ENCODE measurements at regions not wholly inside any gene's neighbourhood (a gene's known extent, or its start where the extent isn't known, plus 50 kb on each side); places are given as distances from the start of the nearest gene placed in this dataset.

DNA sequence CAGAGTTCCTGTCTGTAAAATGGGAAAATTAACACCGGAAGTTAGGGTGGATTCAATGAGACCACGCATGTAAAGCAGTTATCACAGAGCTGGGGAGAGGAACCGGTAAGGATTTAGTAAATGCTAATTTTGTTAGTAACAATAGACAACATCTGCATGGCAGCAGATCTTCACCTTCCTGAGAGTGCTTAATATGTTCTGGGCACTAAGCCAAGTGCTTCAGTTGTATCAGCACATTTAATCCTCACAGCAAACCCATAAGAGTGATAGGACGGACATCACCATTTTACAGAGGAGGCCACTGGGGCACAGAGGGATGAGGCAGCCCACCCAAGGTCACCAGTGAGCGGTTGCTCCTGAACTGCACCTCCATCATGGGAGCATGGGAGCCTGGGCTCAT is 189.4 kb downstream of the WNT5A start:
- no peaks in the 10 kb centered on the region for H3K79me2 ChIP-seq (ENCODE audit: insufficient read depth, low read length)
- TF ChIP-seq EZH2 (IDR thresholded peaks at IDR 0.05; ENCODE audit: borderline replicate concordance, low read length), result no peak
- TF ChIP-seq, protein P1, sequence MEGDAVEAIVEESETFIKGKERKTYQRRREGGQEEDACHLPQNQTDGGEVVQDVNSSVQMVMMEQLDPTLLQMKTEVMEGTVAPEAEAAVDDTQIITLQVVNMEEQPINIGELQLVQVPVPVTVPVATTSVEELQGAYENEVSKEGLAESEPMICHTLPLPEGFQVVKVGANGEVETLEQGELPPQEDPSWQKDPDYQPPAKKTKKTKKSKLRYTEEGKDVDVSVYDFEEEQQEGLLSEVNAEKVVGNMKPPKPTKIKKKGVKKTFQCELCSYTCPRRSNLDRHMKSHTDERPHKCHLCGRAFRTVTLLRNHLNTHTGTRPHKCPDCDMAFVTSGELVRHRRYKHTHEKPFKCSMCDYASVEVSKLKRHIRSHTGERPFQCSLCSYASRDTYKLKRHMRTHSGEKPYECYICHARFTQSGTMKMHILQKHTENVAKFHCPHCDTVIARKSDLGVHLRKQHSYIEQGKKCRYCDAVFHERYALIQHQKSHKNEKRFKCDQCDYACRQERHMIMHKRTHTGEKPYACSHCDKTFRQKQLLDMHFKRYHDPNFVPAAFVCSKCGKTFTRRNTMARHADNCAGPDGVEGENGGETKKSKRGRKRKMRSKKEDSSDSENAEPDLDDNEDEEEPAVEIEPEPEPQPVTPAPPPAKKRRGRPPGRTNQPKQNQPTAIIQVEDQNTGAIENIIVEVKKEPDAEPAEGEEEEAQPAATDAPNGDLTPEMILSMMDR (IDR thresholded peaks at IDR 0.05; ENCODE audit: low read length), result no peak
- H2AFZ ChIP-seq (ENCODE audit: low read length), result no peak overlapping the region

DNA sequence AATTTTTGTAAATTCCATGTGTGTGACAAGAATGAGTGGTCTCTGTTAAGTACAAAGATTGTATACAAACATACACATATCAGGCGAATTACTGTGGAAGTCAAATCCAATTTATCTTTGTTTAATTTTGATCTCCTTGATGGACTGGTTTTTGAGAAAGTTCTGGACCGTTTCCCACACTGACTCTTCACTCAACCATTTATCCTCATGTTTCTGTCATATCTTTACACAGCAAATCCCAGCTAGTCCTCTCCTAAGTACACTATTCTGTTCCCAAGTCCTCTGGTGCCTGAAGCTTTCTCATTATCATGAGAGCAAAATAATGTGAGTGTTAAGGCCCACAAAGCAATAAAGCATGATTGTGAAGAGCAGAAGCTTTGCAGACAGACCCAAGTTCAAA is 189.9 kb downstream of the WNT5A start:
- no peak for TF ChIP-seq EZH2 (IDR thresholded peaks at IDR 0.05; ENCODE audit: borderline replicate concordance, low read length)
- TF ChIP-seq, protein P1 (IDR thresholded peaks at IDR 0.05; ENCODE audit: low read length), result no peak
- H3K4me1 ChIP-seq (ENCODE audit: insufficient read depth, low read length, severe bottlenecking), result no peaks in the 10 kb centered on the region

More for the DNA sequence above, 189.4 kb downstream of the WNT5A start:
- Histone ChIP-seq H3K36me3 (ENCODE audit: insufficient read depth, low read length) (no peaks in the 10 kb centered on the region), H3K9ac (ENCODE audit: low read length) (no peak overlapping the region), H3K4me2 (ENCODE audit: low read length) (no peak overlapping the region), H3K27ac (ENCODE audit: low read depth, low read length, poor library complexity, severe bottlenecking) (no peak overlapping the region), H3K4me3 (ENCODE audit: low read depth, low read length, poor library complexity, severe bottlenecking) (no peak overlapping the region), H4K20me1 (ENCODE audit: insufficient read depth, low read length) (no peaks in the 10 kb centered on the region), H3F3A (ENCODE audit: insufficient read depth, low read length) (no peaks in the 10 kb centered on the region), H3K9me3 (ENCODE audit: low read length) (no peaks in the 10 kb centered on the region), H3K27me3 (ENCODE audit: insufficient read depth, low read length) (no peaks in the 10 kb centered on the region), H3K9me2 (ENCODE audit: low read depth, low read length) (no peaks in the 10 kb centered on the region), H3K4me1 (ENCODE audit: insufficient read depth, low read length, severe bottlenecking) (no peaks in the 10 kb centered on the region)

DNA sequence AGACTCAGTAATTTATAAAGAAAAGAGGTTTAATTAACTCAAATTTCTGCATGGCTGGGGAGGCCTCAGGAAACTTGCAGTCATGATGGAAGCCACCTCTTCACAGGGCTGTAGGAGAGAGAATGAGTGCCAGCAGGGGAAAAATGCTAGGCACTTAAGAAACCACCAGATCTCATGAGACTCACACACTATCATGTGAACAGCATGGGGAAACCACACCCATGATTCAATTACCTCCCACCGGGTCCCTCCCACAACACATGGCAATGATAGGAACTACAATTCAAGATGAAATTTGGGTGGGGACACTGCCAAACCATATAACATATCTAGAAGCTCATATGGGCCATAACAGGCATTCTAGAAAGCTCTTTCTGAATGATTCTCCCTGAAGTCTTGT is 190.3 kb downstream of the WNT5A start:
- H3F3A ChIP-seq (ENCODE audit: insufficient read depth, low read length), result no peaks in the 10 kb centered on the region
- H3K9me3 ChIP-seq (ENCODE audit: low read length), result no peaks in the 10 kb centered on the region
- H4K20me1 ChIP-seq (ENCODE audit: insufficient read depth, low read length), result no peaks in the 10 kb centered on the region
- no peak overlapping the region for H2AFZ ChIP-seq (ENCODE audit: low read length)
- no peak overlapping the region for H3K4me3 ChIP-seq (ENCODE audit: low read depth, low read length, poor library complexity, severe bottlenecking)
- no peaks in the 10 kb centered on the region for H3K4me1 ChIP-seq (ENCODE audit: insufficient read depth, low read length, severe bottlenecking)
- no peaks in the 10 kb centered on the region for H3K79me2 ChIP-seq (ENCODE audit: insufficient read depth, low read length)
- H3K36me3 ChIP-seq (ENCODE audit: insufficient read depth, low read length), result no peaks in the 10 kb centered on the region
- TF ChIP-seq, protein P1 (IDR thresholded peaks at IDR 0.05; ENCODE audit: low read length), result no peak
- TF ChIP-seq EZH2 (IDR thresholded peaks at IDR 0.05; ENCODE audit: borderline replicate concordance, low read length), result no peak
- no peak overlapping the region for H3K9ac ChIP-seq (ENCODE audit: low read length)
- H3K4me2 ChIP-seq (ENCODE audit: low read length), result no peak overlapping the region
- H3K9me2 ChIP-seq (ENCODE audit: low read depth, low read length), result no peaks in the 10 kb centered on the region
- no peaks in the 10 kb centered on the region for H3K27me3 ChIP-seq (ENCODE audit: insufficient read depth, low read length)
- no peak overlapping the region for H3K27ac ChIP-seq (ENCODE audit: low read depth, low read length, poor library complexity, severe bottlenecking)

More for the DNA sequence above, 189.9 kb downstream of the WNT5A start:
- no peak overlapping the region for H3K4me2 ChIP-seq (ENCODE audit: low read length)
- H3K27me3 ChIP-seq (ENCODE audit: insufficient read depth, low read length), result no peaks in the 10 kb centered on the region
- H4K20me1 ChIP-seq (ENCODE audit: insufficient read depth, low read length), result no peaks in the 10 kb centered on the region
- H3K27ac ChIP-seq (ENCODE audit: low read depth, low read length, poor library complexity, severe bottlenecking), result no peak overlapping the region
- no peaks in the 10 kb centered on the region for H3K9me3 ChIP-seq (ENCODE audit: low read length)
- H3K9ac ChIP-seq (ENCODE audit: low read length), result no peak overlapping the region
- no peaks in the 10 kb centered on the region for H3F3A ChIP-seq (ENCODE audit: insufficient read depth, low read length)
- H3K9me2 ChIP-seq (ENCODE audit: low read depth, low read length), result no peaks in the 10 kb centered on the region
- H3K4me3 ChIP-seq (ENCODE audit: low read depth, low read length, poor library complexity, severe bottlenecking), result no peak overlapping the region
- H2AFZ ChIP-seq (ENCODE audit: low read length), result no peak overlapping the region
- no peaks in the 10 kb centered on the region for H3K36me3 ChIP-seq (ENCODE audit: insufficient read depth, low read length)
- H3K79me2 ChIP-seq (ENCODE audit: insufficient read depth, low read length), result no peaks in the 10 kb centered on the region

All from OCI-LY1 (cell line).